ENCODE measurements at regions not wholly inside any gene's neighbourhood (a gene's known extent, or its start where the extent isn't known, plus 50 kb on each side); places are given as distances from the start of the nearest gene placed in this dataset.

DNA sequence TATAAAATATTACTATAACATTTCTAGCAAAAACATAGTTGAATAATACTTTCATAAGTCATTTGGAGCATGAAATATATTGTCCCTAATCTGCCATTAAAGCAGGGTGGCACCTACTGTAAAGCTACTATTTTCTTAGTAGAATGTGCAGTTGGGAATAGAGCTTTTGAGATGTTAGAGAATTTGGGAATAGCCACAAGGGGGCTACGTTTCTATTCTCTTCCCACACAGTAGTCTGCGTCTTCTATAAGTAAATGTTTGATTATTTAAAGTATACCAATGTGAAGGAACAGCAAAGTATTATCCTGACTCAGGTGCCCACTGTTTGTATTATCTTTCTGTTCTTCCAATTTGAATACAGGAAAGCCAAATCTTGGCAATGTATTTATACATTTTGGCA, 323.2 kb upstream of the GIMD1 start:
- H3K9me3 ChIP-seq (ENCODE audit: low read length), result no peaks in the 10 kb centered on the region
- H3K4me1 ChIP-seq (ENCODE audit: insufficient read depth, low read length), result no peaks in the 10 kb centered on the region
- H3K4me3 ChIP-seq (ENCODE audit: low read length), result no peak overlapping the region
- no peaks in the 10 kb centered on the region for H3K27me3 ChIP-seq (ENCODE audit: insufficient read depth, low read length)
- no peak overlapping the region for H2AFZ ChIP-seq (ENCODE audit: low read depth, low read length)
- H3K36me3 ChIP-seq (ENCODE audit: insufficient read depth, low read length), result no peaks in the 10 kb centered on the region

DNA sequence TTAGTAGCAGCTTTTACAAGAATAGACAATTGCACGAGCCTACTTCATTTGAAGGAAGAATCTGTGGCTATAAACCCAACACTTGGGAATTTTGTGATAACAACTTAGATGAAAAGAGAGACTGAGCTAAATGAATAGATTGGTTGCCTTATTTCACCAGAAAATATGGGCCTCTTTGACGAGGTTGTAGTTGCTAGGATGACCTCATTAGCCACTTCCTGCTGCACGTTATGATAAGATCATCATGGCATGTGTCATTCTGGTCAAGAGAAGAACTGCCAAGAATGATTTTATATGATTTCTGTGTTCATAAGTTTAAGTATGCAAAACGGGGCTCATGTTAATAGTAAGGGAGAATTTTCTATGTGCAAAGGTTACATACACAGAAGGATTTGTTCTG, 321.9 kb upstream of the GIMD1 start:
- no peak overlapping the region for H2AFZ ChIP-seq (ENCODE audit: low read depth, low read length)
- H3K9me3 ChIP-seq (ENCODE audit: low read length), result no peaks in the 10 kb centered on the region
- H3K27me3 ChIP-seq (ENCODE audit: insufficient read depth, low read length), result no peaks in the 10 kb centered on the region
- H3K4me1 ChIP-seq (ENCODE audit: insufficient read depth, low read length), result no peaks in the 10 kb centered on the region
- H3K4me3 ChIP-seq (ENCODE audit: low read length), result no peak overlapping the region
- no peaks in the 10 kb centered on the region for H3K36me3 ChIP-seq (ENCODE audit: insufficient read depth, low read length)

DNA sequence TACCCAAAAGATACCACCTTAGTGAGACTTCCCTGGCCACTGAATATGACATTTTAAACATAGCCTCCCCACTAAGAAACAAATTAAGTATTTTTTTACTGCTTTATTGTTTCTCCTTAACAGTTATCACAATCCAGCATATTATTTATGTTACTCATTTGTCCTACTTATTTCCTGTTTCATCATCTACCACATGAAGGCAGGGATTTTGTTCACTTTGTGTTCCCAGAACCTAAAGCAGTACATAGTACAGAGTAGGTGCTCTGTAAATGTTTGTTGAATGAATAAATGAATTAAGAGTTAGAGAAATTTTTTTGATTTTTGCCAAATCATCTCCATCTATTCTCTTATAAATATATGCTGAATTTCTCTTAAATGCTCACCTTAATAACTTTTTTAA, 318.4 kb upstream of the GIMD1 start:
- no peaks in the 10 kb centered on the region for H3K36me3 ChIP-seq (ENCODE audit: insufficient read depth, low read length)
- no peaks in the 10 kb centered on the region for H3K9me3 ChIP-seq (ENCODE audit: low read length)
- H3K27me3 ChIP-seq (ENCODE audit: insufficient read depth, low read length), result no peaks in the 10 kb centered on the region
- no peaks in the 10 kb centered on the region for H3K4me1 ChIP-seq (ENCODE audit: insufficient read depth, low read length)
- H2AFZ ChIP-seq (ENCODE audit: low read depth, low read length), result no peak overlapping the region
- H3K4me3 ChIP-seq (ENCODE audit: low read length), result no peak overlapping the region

DNA sequence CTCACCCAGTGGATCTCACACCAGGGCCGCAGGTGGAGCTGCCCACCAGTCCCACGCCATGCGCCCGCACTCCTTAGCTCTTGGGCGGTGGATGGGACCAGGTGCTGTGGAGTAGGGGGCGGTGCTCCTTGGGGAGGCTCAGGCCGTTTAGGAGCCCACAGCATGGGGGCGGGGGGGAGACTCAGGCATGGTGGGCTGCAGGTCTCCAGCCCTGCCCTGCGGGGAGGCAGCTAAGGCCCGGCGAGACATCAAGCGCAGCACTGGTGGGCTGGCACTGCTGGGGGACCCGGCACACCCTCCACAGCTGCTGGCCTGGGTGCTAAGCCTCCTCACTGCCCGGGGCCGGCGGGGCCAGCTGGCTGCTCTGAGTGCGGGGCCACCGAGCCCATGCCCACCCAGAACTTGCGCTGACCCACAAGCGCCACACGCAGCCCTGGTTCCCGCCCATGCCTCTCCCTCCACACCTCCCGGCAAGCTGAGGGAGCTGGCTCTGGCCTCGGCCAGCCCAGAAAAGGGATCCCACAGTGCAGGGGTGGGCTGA, 312.9 kb upstream of the GIMD1 start:
- Histone ChIP-seq H3K9me3 (ENCODE audit: low read length) (no peaks in the 10 kb centered on the region), H3K27me3 (ENCODE audit: insufficient read depth, low read length) (no peaks in the 10 kb centered on the region), H2AFZ (ENCODE audit: low read depth, low read length) (no peak overlapping the region), H3K36me3 (ENCODE audit: insufficient read depth, low read length) (no peaks in the 10 kb centered on the region), H3K4me1 (ENCODE audit: insufficient read depth, low read length) (no peaks in the 10 kb centered on the region), H3K4me3 (ENCODE audit: low read length) (no peak overlapping the region)

DNA sequence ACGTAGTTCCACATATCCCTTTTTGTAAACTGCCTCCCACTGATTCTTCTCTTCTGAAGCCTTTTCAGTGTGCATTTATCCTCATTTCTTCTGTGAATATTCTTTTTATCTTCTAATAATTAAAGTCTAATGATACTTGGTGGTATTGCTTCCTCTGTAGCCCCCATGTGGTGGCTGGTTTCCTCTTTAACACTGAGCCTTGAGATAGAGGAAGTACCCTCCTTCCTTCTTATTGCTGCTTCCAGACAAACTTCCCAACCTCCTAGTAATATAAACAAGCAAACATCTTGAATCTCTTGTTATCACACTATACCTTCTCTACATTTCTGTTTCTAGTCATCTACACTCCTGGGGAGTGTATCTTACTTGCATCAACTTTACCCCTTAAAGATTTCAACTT, 310.5 kb upstream of the GIMD1 start:
- H3K4me3 ChIP-seq (ENCODE audit: low read length), result no peak overlapping the region
- no peaks in the 10 kb centered on the region for H3K9me3 ChIP-seq (ENCODE audit: low read length)
- H3K36me3 ChIP-seq (ENCODE audit: insufficient read depth, low read length), result no peaks in the 10 kb centered on the region
- H3K27me3 ChIP-seq (ENCODE audit: insufficient read depth, low read length), result no peaks in the 10 kb centered on the region
- H2AFZ ChIP-seq (ENCODE audit: low read depth, low read length), result no peak overlapping the region
- H3K4me1 ChIP-seq (ENCODE audit: insufficient read depth, low read length), result no peaks in the 10 kb centered on the region

DNA sequence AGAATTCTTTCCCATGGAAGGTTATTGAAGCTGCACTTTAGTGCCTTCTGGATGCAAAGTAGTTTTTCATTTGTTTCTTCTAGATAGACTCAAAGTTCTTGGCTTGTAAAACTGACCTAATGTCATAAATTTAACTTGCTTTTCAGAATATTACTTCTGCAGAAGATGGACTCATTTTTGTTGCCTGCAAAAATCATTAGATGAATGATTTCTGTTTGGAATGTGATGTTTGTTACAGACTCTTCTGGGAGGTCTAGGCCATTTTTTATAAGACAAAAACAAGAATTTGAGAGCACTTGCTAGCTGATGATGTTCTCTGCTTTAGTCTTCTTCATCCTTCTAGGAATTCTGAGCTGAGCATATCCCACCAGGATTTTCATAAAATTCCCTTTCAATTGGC, 308.6 kb upstream of the GIMD1 start:
- no peaks in the 10 kb centered on the region for H3K9me3 ChIP-seq (ENCODE audit: low read length)
- H3K27me3 ChIP-seq (ENCODE audit: insufficient read depth, low read length), result no peaks in the 10 kb centered on the region
- H3K4me3 ChIP-seq (ENCODE audit: low read length), result no peak overlapping the region
- H2AFZ ChIP-seq (ENCODE audit: low read depth, low read length), result no peak overlapping the region
- H3K4me1 ChIP-seq (ENCODE audit: insufficient read depth, low read length), result no peaks in the 10 kb centered on the region
- no peaks in the 10 kb centered on the region for H3K36me3 ChIP-seq (ENCODE audit: insufficient read depth, low read length)

DNA sequence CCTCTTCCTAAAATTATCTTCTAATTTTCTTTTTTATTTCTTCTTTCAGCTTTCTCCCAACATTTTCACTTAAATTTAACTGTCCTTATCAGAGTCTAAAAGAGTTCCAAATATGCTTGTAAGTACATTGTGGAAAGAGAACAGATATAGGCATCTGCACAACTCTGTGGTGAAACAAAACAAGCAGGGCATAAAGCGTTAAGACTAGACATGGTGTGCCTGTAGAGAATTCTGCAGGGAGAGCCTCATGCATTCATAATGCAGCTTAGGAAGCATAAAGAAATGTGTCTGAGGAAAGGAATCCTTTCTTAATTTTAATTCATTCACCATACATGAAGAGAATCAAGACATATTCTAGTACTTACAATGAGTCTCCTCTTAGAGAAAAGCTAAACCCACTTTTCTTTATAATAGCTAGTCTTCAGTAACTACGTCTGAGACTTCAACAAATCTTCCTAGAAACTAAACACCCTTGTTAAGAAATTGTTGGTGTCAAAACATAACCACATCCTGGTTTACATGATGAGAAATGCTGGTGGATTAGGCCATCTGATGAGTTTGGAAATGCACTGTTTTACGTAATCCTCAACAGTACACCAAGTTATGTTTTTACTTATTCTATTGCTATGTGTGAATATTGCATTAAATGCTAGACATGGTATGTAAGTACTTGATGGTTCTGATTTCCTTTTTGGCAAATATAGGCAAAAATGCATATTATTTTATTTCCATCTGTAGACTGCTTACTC, 307.8 kb upstream of the GIMD1 start:
- H3K4me3 ChIP-seq (ENCODE audit: low read length), result no peak overlapping the region
- no peaks in the 10 kb centered on the region for H3K9me3 ChIP-seq (ENCODE audit: low read length)
- H2AFZ ChIP-seq (ENCODE audit: low read depth, low read length), result no peak overlapping the region
- H3K27me3 ChIP-seq (ENCODE audit: insufficient read depth, low read length), result no peaks in the 10 kb centered on the region
- no peaks in the 10 kb centered on the region for H3K4me1 ChIP-seq (ENCODE audit: insufficient read depth, low read length)
- no peaks in the 10 kb centered on the region for H3K36me3 ChIP-seq (ENCODE audit: insufficient read depth, low read length)

DNA sequence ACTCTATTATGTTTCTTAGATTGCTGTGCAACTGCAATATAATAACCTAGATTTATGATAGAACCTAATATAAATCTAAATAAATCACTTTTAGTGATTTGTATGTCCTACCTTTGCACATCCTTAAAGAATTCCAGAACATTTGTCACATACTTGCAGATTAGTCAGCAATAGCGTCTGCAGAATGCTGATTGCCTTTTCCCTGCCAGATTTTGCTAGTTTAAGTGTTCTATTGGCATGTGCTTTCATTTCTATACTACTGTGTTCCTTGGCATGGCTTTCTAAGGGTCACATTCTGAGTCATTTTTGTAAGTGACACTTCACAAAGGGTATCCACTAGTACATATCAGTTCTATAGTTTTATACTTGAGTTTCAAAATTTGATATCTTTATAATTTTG, 303.1 kb upstream of the GIMD1 start:
- no peak overlapping the region for H2AFZ ChIP-seq (ENCODE audit: low read depth, low read length)

DNA sequence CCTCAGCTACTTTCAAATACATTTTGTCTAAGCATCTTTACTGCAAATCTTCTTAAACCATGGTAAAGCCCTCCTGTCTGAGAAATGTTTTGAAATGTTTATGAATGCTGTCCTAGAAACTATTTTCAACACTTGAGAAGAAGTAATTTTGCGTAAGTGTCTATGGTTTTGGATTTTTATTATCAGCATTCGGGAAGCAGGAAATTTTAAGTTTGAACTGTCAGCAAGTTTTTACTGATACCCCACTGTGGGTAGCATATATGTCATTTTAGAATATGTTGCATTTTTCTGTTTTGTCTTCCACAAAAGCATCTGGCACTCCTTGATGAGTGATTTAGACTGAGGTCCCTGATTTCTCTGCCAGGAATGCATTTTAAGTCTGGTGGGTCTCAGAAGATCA, 302.4 kb upstream of the GIMD1 start:
- no peaks in the 10 kb centered on the region for H3K36me3 ChIP-seq (ENCODE audit: insufficient read depth, low read length)
- H3K27me3 ChIP-seq (ENCODE audit: insufficient read depth, low read length), result no peaks in the 10 kb centered on the region
- H3K4me3 ChIP-seq (ENCODE audit: low read length), result no peak overlapping the region
- no peaks in the 10 kb centered on the region for H3K4me1 ChIP-seq (ENCODE audit: insufficient read depth, low read length)
- no peaks in the 10 kb centered on the region for H3K9me3 ChIP-seq (ENCODE audit: low read length)
- H2AFZ ChIP-seq (ENCODE audit: low read depth, low read length), result no peak overlapping the region

More for the DNA sequence above, 303.1 kb upstream of the GIMD1 start:
- Histone ChIP-seq H3K36me3 (ENCODE audit: insufficient read depth, low read length) (no peaks in the 10 kb centered on the region), H3K4me3 (ENCODE audit: low read length) (no peak overlapping the region), H3K27me3 (ENCODE audit: insufficient read depth, low read length) (no peaks in the 10 kb centered on the region), H3K9me3 (ENCODE audit: low read length) (no peaks in the 10 kb centered on the region), H3K4me1 (ENCODE audit: insufficient read depth, low read length) (no peaks in the 10 kb centered on the region)

DNA sequence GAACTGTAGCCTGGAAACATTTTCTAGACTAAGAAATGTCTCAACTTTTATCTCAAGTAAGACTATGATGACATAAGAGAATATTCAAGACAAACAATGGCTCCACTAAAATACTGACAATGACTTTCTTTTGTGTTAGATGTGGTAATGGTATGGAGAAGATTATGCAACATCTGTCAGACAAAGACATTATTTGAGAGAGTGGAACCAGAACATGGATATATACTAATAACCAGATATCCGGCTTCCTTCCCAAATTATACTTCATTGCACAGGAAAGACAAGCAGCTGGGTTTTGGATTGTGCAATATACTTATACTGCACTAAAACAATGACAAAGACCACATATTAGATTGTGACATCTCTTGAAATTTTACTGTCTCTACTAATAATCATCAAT, 290.8 kb upstream of the GIMD1 start:
- Histone ChIP-seq H3K27me3 (ENCODE audit: insufficient read depth, low read length) (no peaks in the 10 kb centered on the region), H2AFZ (ENCODE audit: low read depth, low read length) (no peak overlapping the region), H3K9me3 (ENCODE audit: low read length) (no peaks in the 10 kb centered on the region)

DNA sequence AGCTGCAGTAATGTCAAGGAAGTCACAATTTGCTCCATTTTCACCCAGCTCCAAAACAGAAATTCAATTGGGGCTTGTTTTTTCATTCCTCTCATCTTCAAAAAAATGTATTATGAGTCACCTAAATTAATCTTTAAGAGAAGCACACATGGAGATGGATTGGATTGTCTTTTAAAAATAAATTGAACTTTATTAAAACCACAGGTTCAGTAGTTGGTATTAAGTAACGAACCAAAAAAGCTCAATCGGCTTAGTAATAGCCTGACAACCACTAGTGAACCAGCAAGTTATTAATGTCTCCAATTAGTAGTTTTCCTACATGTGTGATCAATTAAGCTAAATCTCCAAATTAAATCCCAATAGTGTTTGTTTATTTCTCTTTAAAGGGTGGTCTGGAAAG, 283.5 kb upstream of the GIMD1 start:
- no peaks in the 10 kb centered on the region for H3K36me3 ChIP-seq (ENCODE audit: insufficient read depth, low read length)
- no peaks in the 10 kb centered on the region for H3K27me3 ChIP-seq (ENCODE audit: insufficient read depth, low read length)
- no peaks in the 10 kb centered on the region for H3K9me3 ChIP-seq (ENCODE audit: low read length)
- H3K4me3 ChIP-seq (ENCODE audit: low read length), result no peak overlapping the region
- no peaks in the 10 kb centered on the region for H3K4me1 ChIP-seq (ENCODE audit: insufficient read depth, low read length)
- H2AFZ ChIP-seq (ENCODE audit: low read depth, low read length), result no peak overlapping the region

More for the DNA sequence above, 290.8 kb upstream of the GIMD1 start:
- Histone ChIP-seq H3K4me1 (ENCODE audit: insufficient read depth, low read length) (no peaks in the 10 kb centered on the region), H3K4me3 (ENCODE audit: low read length) (no peak overlapping the region), H3K36me3 (ENCODE audit: insufficient read depth, low read length) (no peaks in the 10 kb centered on the region)

DNA sequence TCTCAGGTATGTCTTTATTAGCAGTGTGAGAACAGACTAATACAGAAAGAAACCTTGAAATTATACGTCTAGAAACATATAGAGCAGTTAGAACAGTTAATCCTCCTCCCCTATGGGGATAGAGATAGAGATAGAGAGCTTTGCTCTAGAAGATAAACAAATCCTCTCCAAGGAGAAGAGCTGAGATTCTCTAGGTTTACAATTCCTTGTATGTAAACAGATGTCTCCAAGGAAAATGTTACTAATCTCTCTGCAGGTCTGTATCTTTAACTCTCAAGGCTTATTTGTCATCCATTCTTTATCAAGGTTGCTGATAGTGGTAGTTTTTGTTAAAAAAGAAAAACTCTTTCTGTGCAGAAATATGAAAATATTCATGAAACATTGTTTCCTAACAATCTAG, 282.1 kb upstream of the GIMD1 start:
- Histone ChIP-seq H3K4me1 (ENCODE audit: insufficient read depth, low read length) (no peaks in the 10 kb centered on the region), H3K27me3 (ENCODE audit: insufficient read depth, low read length) (no peaks in the 10 kb centered on the region)

DNA sequence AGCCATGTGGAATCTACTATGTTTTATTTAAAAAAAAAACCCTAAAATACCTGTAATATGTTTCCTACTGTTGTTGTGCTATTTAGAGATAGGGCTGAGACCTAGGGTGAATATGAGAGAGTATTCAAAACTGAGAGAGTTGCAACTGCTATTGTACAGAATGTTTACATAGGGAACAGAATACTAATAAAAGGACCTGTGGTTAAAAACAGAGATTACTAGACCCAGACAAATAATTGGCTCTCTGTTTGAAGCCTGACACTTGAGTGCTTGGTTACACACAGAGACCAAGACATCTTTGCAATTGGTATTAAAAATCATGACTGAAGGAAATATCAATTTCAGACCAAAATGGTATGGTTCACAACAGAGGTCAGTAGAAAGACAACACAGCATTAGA, 278.9 kb upstream of the GIMD1 start:
- H3K9me3 ChIP-seq (ENCODE audit: low read length), result no peaks in the 10 kb centered on the region
- H3K4me1 ChIP-seq (ENCODE audit: insufficient read depth, low read length), result no peaks in the 10 kb centered on the region
- no peaks in the 10 kb centered on the region for H3K27me3 ChIP-seq (ENCODE audit: insufficient read depth, low read length)
- H2AFZ ChIP-seq (ENCODE audit: low read depth, low read length), result no peak overlapping the region
- H3K4me3 ChIP-seq (ENCODE audit: low read length), result no peak overlapping the region
- no peaks in the 10 kb centered on the region for H3K36me3 ChIP-seq (ENCODE audit: insufficient read depth, low read length)

More for the DNA sequence above, 282.1 kb upstream of the GIMD1 start:
- Histone ChIP-seq H3K4me3 (ENCODE audit: low read length) (no peak overlapping the region), H2AFZ (ENCODE audit: low read depth, low read length) (no peak overlapping the region), H3K9me3 (ENCODE audit: low read length) (no peaks in the 10 kb centered on the region), H3K36me3 (ENCODE audit: insufficient read depth, low read length) (no peaks in the 10 kb centered on the region)

DNA sequence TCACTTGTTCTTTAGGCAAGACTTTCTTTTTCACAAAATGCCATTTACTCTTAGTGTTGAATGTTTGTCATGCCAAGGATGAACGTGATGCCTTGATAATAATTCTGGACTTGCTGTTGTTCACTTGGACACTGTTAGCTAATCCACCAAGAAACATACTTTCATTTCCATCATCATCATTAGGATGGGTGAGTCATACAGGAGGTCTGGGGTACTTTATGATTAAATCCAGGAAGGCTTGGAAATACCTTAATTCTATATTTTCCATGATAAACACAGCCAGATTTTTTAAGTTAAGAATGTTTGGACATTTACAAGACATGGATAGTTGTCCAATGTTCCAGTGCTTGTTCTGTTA, 260.7 kb upstream of the GIMD1 start:
- Histone ChIP-seq H3K27me3 (ENCODE audit: insufficient read depth, low read length) (no peaks in the 10 kb centered on the region), H3K4me1 (ENCODE audit: insufficient read depth, low read length) (no peaks in the 10 kb centered on the region), H3K4me3 (ENCODE audit: low read length) (no peak overlapping the region)

More for the DNA sequence above, 260.7 kb upstream of the GIMD1 start:
- Histone ChIP-seq H3K9me3 (ENCODE audit: low read length) (no peaks in the 10 kb centered on the region), H2AFZ (ENCODE audit: low read depth, low read length) (no peak overlapping the region), H3K36me3 (ENCODE audit: insufficient read depth, low read length) (no peaks in the 10 kb centered on the region)

Data from neuron (in vitro differentiated cells).